Panc1 (cell line): ENCODE measurements at regions not wholly inside any gene's neighbourhood (a gene's known extent, or its start where the extent isn't known, plus 50 kb on each side); places are given as distances from the start of the nearest gene placed in this dataset.

Source experiments
- CTCF ChIP-seq: fragments of 450-650 bp; IDR thresholded peaks from 2 replicates; pipeline ENCODE4 v1.5.1; 2017; ENCODE audit warnings: mild to moderate bottlenecking
- POLR2AphosphoS5 ChIP-seq: IDR thresholded peaks from 2 replicates; pipeline ENCODE4 v1.6.1; 2012; ENCODE audit warnings: mild to moderate bottlenecking, low read depth, low read length, moderate library complexity
- REST ChIP-seq, 2 experiments: IDR thresholded peaks; 2 replicates each; pipeline ENCODE4 v1.6.1; 2011 to 2012; ENCODE audit warnings: low read depth in 2 of 2, control low read depth in 1 of 2, low read length in 1 of 2, mild to moderate bottlenecking in 1 of 2, moderate library complexity in 1 of 2; ENCODE audit not compliant: insufficient read depth in 1 of 2

- no peak for TF ChIP-seq CTCF
- TF ChIP-seq POLR2AphosphoS5, result no peak
- no peak for TF ChIP-seq REST (IDR thresholded peaks at IDR 0.05; ENCODE audit: insufficient read depth in 1 of 2, low read depth in 2 of 2, low read length in 1 of 2)
Measured at GRCh38 chr5:1951165-1951816, 68.6 kb upstream of the IRX4 start.
